IMR-90 (cell line): ENCODE measurements at regions not wholly inside any gene's neighbourhood (a gene's known extent, or its start where the extent isn't known, plus 50 kb on each side); places are given as distances from the start of the nearest gene placed in this dataset.

Experiments
- ATAC-seq: fragments of 200-7000 bp; cut with Tn5 transposase; 2 replicates; pipeline ENCODE4 v1.9.1; 2020; ENCODE audit warnings: low read depth, mild to moderate bottlenecking, moderate library complexity
- BruUV-seq: library from RNA; stranded (reverse); fragments of 400-500 nt; replicated peaks from 2 replicates; lab custom pipeline; 2021; lab: Mats Ljungman, UMichigan
- CTCF ChIA-PET: fragments of 300-600 bp; formaldehyde crosslinking; extraction: SDS; loops from one replicate; lab custom pipeline; 2021; ENCODE audit warnings: antibody characterized with exemption; lab: Yijun Ruan, JAX
- POLR2A ChIA-PET: fragments of 300-600 bp; sonication (Branson Sonifier 250); formaldehyde crosslinking; loops from one replicate; lab custom pipeline; 2022; ENCODE audit warnings: antibody characterized with exemption; ENCODE audit not compliant: unreplicated experiment; lab: Charles Lee
- DNase-seq: peaks from one replicate; pipeline ENCODE4 v3.0.0; 2013
- H2AFZ ChIP-seq: replicated peaks from 2 replicates; pipeline ENCODE3; 2013; ENCODE audit warnings: low read length, mild to moderate bottlenecking; ENCODE audit not compliant: poor library complexity
- H2AK5ac ChIP-seq: 2 replicates; pipeline ENCODE4 v1.6.1; 2013; ENCODE audit warnings: low read depth, low read length, inconsistent platforms
- H2AK9ac ChIP-seq: replicated peaks from 2 replicates; pipeline ENCODE3; 2013; ENCODE audit warnings: mild to moderate bottlenecking, low read depth, low read length, moderate library complexity; ENCODE audit not compliant: poor library complexity
- H2BK120ac ChIP-seq: 2 replicates; pipeline ENCODE4 v1.6.1; 2013; ENCODE audit warnings: low read depth, low read length, inconsistent platforms
- H2BK15ac ChIP-seq: 3 replicates; pipeline ENCODE4 v1.6.1; 2013; ENCODE audit warnings: low read depth, low read length, inconsistent platforms
- H2BK20ac ChIP-seq: 2 replicates; pipeline ENCODE4 v1.6.1; 2013; ENCODE audit warnings: low read depth, mild to moderate bottlenecking, inconsistent platforms, low read length, moderate library complexity
- H2BK5ac ChIP-seq: 2 replicates; pipeline ENCODE4 v1.6.1; 2013; ENCODE audit warnings: mild to moderate bottlenecking, low read depth, low read length, inconsistent platforms; ENCODE audit not compliant: poor library complexity, severe bottlenecking
- H3K14ac ChIP-seq: replicated peaks from 2 replicates; pipeline ENCODE4 v1.6.1; 2013; ENCODE audit warnings: low read depth, low read length, inconsistent platforms
- H3K18ac ChIP-seq: 2 replicates; pipeline ENCODE4 v1.6.1; 2013; ENCODE audit warnings: low read depth, low read length, control low read depth
- H3K23ac ChIP-seq: 2 replicates; pipeline ENCODE4 v1.6.1; 2013; ENCODE audit warnings: low read depth, low read length, inconsistent platforms
- H3K27ac ChIP-seq: 2 replicates; pipeline ENCODE4 v1.5.1; 2013; ENCODE audit warnings: mild to moderate bottlenecking, control low read depth, low read length; ENCODE audit not compliant: insufficient read depth
- H3K27me3 ChIP-seq: 2 replicates; pipeline ENCODE4 v1.6.1; 2013; ENCODE audit warnings: low read length; ENCODE audit not compliant: control insufficient read depth, insufficient read depth
- H3K36me3 ChIP-seq: 2 replicates; pipeline ENCODE4 v1.6.1; 2013; ENCODE audit warnings: low read length, mixed read lengths; ENCODE audit not compliant: control insufficient read depth, insufficient read depth
- H3K4ac ChIP-seq: 2 replicates; pipeline ENCODE4 v1.6.1; 2013; ENCODE audit warnings: low read depth, low read length, inconsistent platforms
- H3K4me1 ChIP-seq: 2 replicates; pipeline ENCODE4 v1.6.1; 2013; ENCODE audit warnings: low read length, mixed read lengths; ENCODE audit not compliant: control insufficient read depth, insufficient read depth
- H3K4me2 ChIP-seq: 2 replicates; pipeline ENCODE4 v1.6.1; 2013; ENCODE audit warnings: low read depth, mild to moderate bottlenecking, control low read depth, low read length, moderate library complexity
- H3K4me3 ChIP-seq: 2 replicates; pipeline ENCODE4 v1.5.1; 2013; ENCODE audit warnings: low read depth, mild to moderate bottlenecking, control low read depth, low read length, moderate library complexity; ENCODE audit not compliant: insufficient read depth
- H3K56ac ChIP-seq: 2 replicates; pipeline ENCODE4 v1.6.1; 2013; ENCODE audit warnings: low read length, inconsistent platforms; ENCODE audit not compliant: insufficient read depth; ENCODE audit errors: extremely low read depth
- H3K79me1 ChIP-seq, 2 experiments: 2 replicates each; pipeline ENCODE4 v1.6.1; 2013; ENCODE audit warnings: low read length in 2 of 2, inconsistent platforms in 1 of 2, low read depth in 1 of 2
- H3K9ac ChIP-seq: 2 replicates; pipeline ENCODE4 v1.6.1; 2013; ENCODE audit warnings: low read depth, low read length, control low read depth
- H3K9me1 ChIP-seq: 2 replicates; pipeline ENCODE4 v1.6.1; 2013; ENCODE audit warnings: low read length, inconsistent platforms; ENCODE audit not compliant: insufficient read depth
- H3K9me3 ChIP-seq: 2 replicates; pipeline ENCODE4 v1.6.1; 2013; ENCODE audit warnings: low read length; ENCODE audit not compliant: control insufficient read depth, insufficient read depth
- H4K20me1 ChIP-seq: 2 replicates; pipeline ENCODE4 v1.6.1; 2013; ENCODE audit warnings: low read length, inconsistent platforms; ENCODE audit not compliant: insufficient read depth
- H4K5ac ChIP-seq: 2 replicates; pipeline ENCODE4 v1.6.1; 2013; ENCODE audit warnings: mild to moderate bottlenecking, low read depth, low read length, control low read depth
- H4K8ac ChIP-seq, 2 experiments: 2 replicates each; pipeline ENCODE4 v1.6.1; 2013; ENCODE audit warnings: low read depth in 2 of 2, low read length in 2 of 2, control low read depth in 1 of 2, inconsistent platforms in 1 of 2
- H4K91ac ChIP-seq: 2 replicates; pipeline ENCODE4 v1.6.1; 2013; ENCODE audit warnings: low read depth, low read length, inconsistent platforms; ENCODE audit not compliant: insufficient read depth
- BHLHE40 ChIP-seq: fragments of 150-350 bp; IDR thresholded peaks from 2 replicates; pipeline ENCODE4 v1.6.1; 2016; ENCODE audit warnings: mild to moderate bottlenecking, low read depth, low read length
- CEBPB ChIP-seq: IDR thresholded peaks from 2 replicates; pipeline ENCODE4 v1.6.1; 2012; ENCODE audit warnings: low read depth, low read length, improper control_type of control experiment
- CHD1 ChIP-seq: IDR thresholded peaks from 2 replicates; pipeline ENCODE4 v1.6.1; 2012; ENCODE audit warnings: low read depth, low read length, improper control_type of control experiment
- CTCF ChIP-seq: conservative IDR thresholded peaks from 2 replicates; pipeline ENCODE4 v1.5.1; 2012; ENCODE audit warnings: mild to moderate bottlenecking, low read depth, low read length, improper control_type of control experiment
- ELK1 ChIP-seq: fragments of 150-350 bp; IDR thresholded peaks from 2 replicates; pipeline ENCODE4 v1.6.1; 2016; ENCODE audit warnings: low read depth, mild to moderate bottlenecking, low read length, moderate library complexity, borderline replicate concordance
- FOS ChIP-seq: fragments of 150-350 bp; IDR thresholded peaks from 2 replicates; pipeline ENCODE4 v1.6.1; 2016; ENCODE audit warnings: low read depth, low read length
- MAFK ChIP-seq: IDR thresholded peaks from 2 replicates; pipeline ENCODE4 v1.6.1; 2012; ENCODE audit warnings: low read depth, low read length, improper control_type of control experiment
- MAZ ChIP-seq: IDR thresholded peaks from 2 replicates; pipeline ENCODE4 v1.6.1; 2012; ENCODE audit warnings: low read depth, mild to moderate bottlenecking, low read length, improper control_type of control experiment, moderate library complexity, borderline replicate concordance
- MXI1 ChIP-seq: IDR thresholded peaks from 2 replicates; pipeline ENCODE4 v1.6.1; 2012; ENCODE audit warnings: low read depth, mild to moderate bottlenecking, low read length, moderate library complexity, borderline replicate concordance
- NFE2L2 ChIP-seq: fragments of 150-350 bp; IDR thresholded peaks from 2 replicates; pipeline ENCODE4 v1.6.1; 2016; ENCODE audit warnings: low read depth, mild to moderate bottlenecking, low read length
- POLR2A ChIP-seq: IDR thresholded peaks from 2 replicates; pipeline ENCODE4 v1.6.1; 2012; ENCODE audit warnings: mild to moderate bottlenecking, low read depth, low read length
- RFX5 ChIP-seq: IDR thresholded peaks from 2 replicates; pipeline ENCODE4 v1.8.0; 2012; ENCODE audit warnings: low read depth, mild to moderate bottlenecking, low read length, moderate library complexity
- SMC3 ChIP-seq: fragments of 150-350 bp; IDR thresholded peaks from 2 replicates; pipeline ENCODE4 v1.6.1; 2016; ENCODE audit warnings: low read depth, mild to moderate bottlenecking, antibody characterized with exemption, low read length, moderate library complexity
- USF2 ChIP-seq: fragments of 150-350 bp; IDR thresholded peaks from 2 replicates; pipeline ENCODE4 v1.6.1; 2017; ENCODE audit warnings: mild to moderate bottlenecking, antibody characterized with exemption, low read length, low read depth
- WGBS, 2 experiments: methylation state at CpG; one replicate each; pipeline versions ENCODE4 v1.1.5 to v1.1.7; 2013; ENCODE audit warnings: missing lambda C conversion rate in 2 of 2; ENCODE audit not compliant: insufficient read length in 1 of 2; ENCODE audit errors: extremely low coverage in 2 of 2; 5-methylcytosine and 5-hydroxymethylcytosine counted together
- dilution Hi-C: fragments of 300-500 bp; cut with HindIII; formaldehyde crosslinking; loops from one replicate; pipeline ENCODE4 v1.14.3; 2018; ENCODE audit warnings: low sequenced_read_pairs; ENCODE audit not compliant: unreplicated experiment
- in situ Hi-C: fragments of 300-500 bp; cut with MboI; formaldehyde crosslinking; loops from 3 replicates; pipeline ENCODE4 v1.14.3; 2019; ENCODE audit warnings: low sequenced_read_pairs, inconsistent platforms, mixed read lengths
- intact Hi-C: fragments of 100-400 bp; cut with micrococcal nuclease; formaldehyde crosslinking; loops from 2 replicates; pipeline ENCODE4 v1.10.0; 2022

GRCh38 chr4:59855630-59856352 lies 1344.3 kb upstream of the ADGRL3 start:
- Histone ChIP-seq H3K23ac (no peak overlapping the region), H3K9me1 (no peaks in the 10 kb centered on the region), H3K4me1 (no peaks in the 10 kb centered on the region), H2BK15ac (no peak overlapping the region), H4K20me1 (no peaks in the 10 kb centered on the region), H3K14ac (no peak overlapping the region), H3K27ac (no peak overlapping the region), H3K18ac (no peak overlapping the region), H4K5ac (no peak overlapping the region), H3K9me3 (peaks cover 10% of the 10 kb centered on the region; the same call in 1 of the 2 replicates), H3K27me3 (no peaks in the 10 kb centered on the region), H3K36me3 (no peaks in the 10 kb centered on the region), H2AK9ac (no peak overlapping the region), H3K4ac (no peak overlapping the region), H2BK20ac (no peak overlapping the region), H2BK5ac (no peak overlapping the region), H3K4me2 (no peak overlapping the region), H3K4me3 (no peak overlapping the region), H3K9ac (no peak overlapping the region), H3K56ac (no peak overlapping the region), H2BK120ac (no peak overlapping the region), H2AK5ac (no peak overlapping the region), H4K8ac (no peak overlapping the region), H2AFZ (no peak overlapping the region), H4K91ac (no peak overlapping the region), H3K79me1 (no peaks in the 10 kb centered on the region)
- WGBS, 2 experiments: 53% methylated on average over 4 of the region's 18 CpGs; no CpG with 5 or more reads in 1 of the 2 experiments
- in situ Hi-C loops: no loop called here
- CTCF ChIA-PET: no interaction called here
- POLR2A ChIA-PET: no interaction called here
- dilution Hi-C loops: no loop called here
- TF ChIP-seq CHD1: no peak
- no peak for TF ChIP-seq MAZ
- TF ChIP-seq CEBPB: no peak
- no peak for TF ChIP-seq USF2
- TF ChIP-seq MAFK: no peak
- no peak for TF ChIP-seq FOS
- no peak for TF ChIP-seq RFX5
- no peak for TF ChIP-seq SMC3
- no peak for TF ChIP-seq CTCF
- no peak for TF ChIP-seq BHLHE40
- TF ChIP-seq POLR2A: no peak
- no peak for TF ChIP-seq ELK1
- no peak for TF ChIP-seq NFE2L2
- TF ChIP-seq MXI1: no peak
- ATAC-seq (no peak), DNase-seq (no peak)
- BruUV-seq: no TSS peak
- intact Hi-C loops: no loop called here
